Smooth muscle cell (in vitro differentiated cells): ENCODE measurements at regions not wholly inside any gene's neighbourhood (a gene's known extent, or its start where the extent isn't known, plus 50 kb on each side); places are given as distances from the start of the nearest gene placed in this dataset.

Source experiments
- DNase-seq: peaks from one replicate; lab custom pipeline; 2025; ENCODE audit not compliant: unreplicated experiment; lab: John Stamatoyannopoulos, UW
- H2AFZ ChIP-seq: fragments of 200-600 bp; sonication (generic); 2 replicates; pipeline ENCODE4 v1.6.0; 2016; ENCODE audit warnings: antibody characterized with exemption, low read depth, mild to moderate bottlenecking
- H3F3A ChIP-seq: fragments of 200-600 bp; sonication (generic); 2 replicates; pipeline ENCODE4 v1.6.0; 2017; ENCODE audit warnings: antibody characterized with exemption, low read depth
- H3K27ac ChIP-seq: fragments of 200-600 bp; sonication (generic); 2 replicates; pipeline ENCODE4 v1.5.1; 2016; ENCODE audit warnings: low read depth, mild to moderate bottlenecking
- H3K27me3 ChIP-seq: fragments of 200-600 bp; sonication (generic); 2 replicates; pipeline ENCODE4 v1.6.1; 2016; ENCODE audit warnings: low read depth, mild to moderate bottlenecking
- H3K36me3 ChIP-seq: fragments of 200-600 bp; sonication (generic); 2 replicates; pipeline ENCODE4 v1.5.1; 2016; ENCODE audit warnings: low read depth
- H3K4me1 ChIP-seq: fragments of 200-600 bp; sonication (generic); 2 replicates; pipeline ENCODE4 v1.5.1; 2016; ENCODE audit warnings: low read depth
- H3K4me2 ChIP-seq: fragments of 200-600 bp; sonication (generic); 2 replicates; pipeline ENCODE4 v1.6.0; 2016; ENCODE audit warnings: mild to moderate bottlenecking
- H3K4me3 ChIP-seq: fragments of 200-600 bp; sonication (generic); 2 replicates; pipeline ENCODE4 v1.5.1; 2016; ENCODE audit warnings: mild to moderate bottlenecking
- H3K79me2 ChIP-seq: fragments of 200-600 bp; sonication (generic); 2 replicates; pipeline ENCODE4 v1.6.0; 2016; ENCODE audit warnings: low read depth, mild to moderate bottlenecking
- H3K9ac ChIP-seq: fragments of 200-600 bp; sonication (generic); 2 replicates; pipeline ENCODE4 v1.6.0; 2016; ENCODE audit warnings: low read depth
- H3K9me3 ChIP-seq: fragments of 200-600 bp; sonication (generic); replicated peaks from 2 replicates; pipeline ENCODE4 v1.5.1; 2016; ENCODE audit warnings: low read depth
- H4K20me1 ChIP-seq: fragments of 200-600 bp; sonication (generic); 2 replicates; pipeline ENCODE4 v1.6.0; 2016; ENCODE audit warnings: low read depth
- CTCF ChIP-seq: fragments of 200-600 bp; sonication (generic); IDR thresholded peaks from 2 replicates; pipeline ENCODE4 v1.5.1; 2017; ENCODE audit warnings: borderline replicate concordance, mild to moderate bottlenecking, antibody characterized with exemption; ENCODE audit not compliant: insufficient read depth, poor library complexity, severe bottlenecking
- WGBS: methylation state at CpG from one replicate; pipeline ENCODE4 v1.1.7; 2016; ENCODE audit warnings: low lambda C conversion rate; 5-methylcytosine and 5-hydroxymethylcytosine counted together

GRCh38 chr2:59307196-59307595 lies 1066.1 kb upstream of the FANCL start:
- no peak overlapping the region for H2AFZ ChIP-seq
- H3K36me3 ChIP-seq, result no peaks in the 10 kb centered on the region
- H3K9me3 ChIP-seq, result no peaks in the 10 kb centered on the region
- no peak overlapping the region for H3K9ac ChIP-seq
- H3F3A ChIP-seq, result no peaks in the 10 kb centered on the region
- no peaks in the 10 kb centered on the region for H4K20me1 ChIP-seq
- WGBS, result 91% methylated on average over 1 of the region's 1 CpG
- no peak for DNase-seq
- no peak overlapping the region for H3K4me2 ChIP-seq
- H3K4me3 ChIP-seq, result no peak overlapping the region
- H3K79me2 ChIP-seq, result no peaks in the 10 kb centered on the region
- no peaks in the 10 kb centered on the region for H3K27me3 ChIP-seq
- H3K4me1 ChIP-seq, result no peaks in the 10 kb centered on the region
- no peak for TF ChIP-seq CTCF
- no peak overlapping the region for H3K27ac ChIP-seq

- no peaks in the 10 kb centered on the region for H3F3A ChIP-seq
- no peak overlapping the region for H3K4me2 ChIP-seq
- no peak overlapping the region for H2AFZ ChIP-seq
- H3K9me3 ChIP-seq, result no peaks in the 10 kb centered on the region
- no peaks in the 10 kb centered on the region for H3K27me3 ChIP-seq
- H3K4me1 ChIP-seq, result no peaks in the 10 kb centered on the region
- H3K9ac ChIP-seq, result no peak overlapping the region
- H3K27ac ChIP-seq, result no peak overlapping the region
- H3K36me3 ChIP-seq, result no peaks in the 10 kb centered on the region
- 95% methylated on average over 4 of the region's 4 CpGs for WGBS
- H3K4me3 ChIP-seq, result no peak overlapping the region
- H3K79me2 ChIP-seq, result no peaks in the 10 kb centered on the region
- no peaks in the 10 kb centered on the region for H4K20me1 ChIP-seq
- no peak for DNase-seq
- no peak for TF ChIP-seq CTCF
Observed at GRCh38 chr2:59303272-59303671, 1062.1 kb upstream of the FANCL start.

GRCh38 chr2:59302683-59303082 lies 1061.6 kb upstream of the FANCL start:
- Histone ChIP-seq H4K20me1 (no peaks in the 10 kb centered on the region), H3K79me2 (no peaks in the 10 kb centered on the region), H3K4me3 (no peak overlapping the region), H3K9me3 (no peaks in the 10 kb centered on the region), H3K27me3 (no peaks in the 10 kb centered on the region), H3K4me2 (no peak overlapping the region), H3K36me3 (no peaks in the 10 kb centered on the region), H3K9ac (no peak overlapping the region), H2AFZ (peak overlapping the region; percentile 4), H3F3A (no peaks in the 10 kb centered on the region), H3K4me1 (no peaks in the 10 kb centered on the region), H3K27ac (no peak overlapping the region)
- no peak for DNase-seq
- TF ChIP-seq CTCF, result no peak
- 93% methylated on average over 3 of the region's 3 CpGs for WGBS
